Liver (tissue), 3 donors: ENCODE measurements at regions not wholly inside any gene's neighbourhood (a gene's known extent, or its start where the extent isn't known, plus 50 kb on each side); places are given as distances from the start of the nearest gene placed in this dataset.

Experiments used
- CTCF ChIP-seq: fragments of 150-350 bp; IDR thresholded peaks from 2 replicates; pipeline ENCODE4 v1.5.1; 2017; ENCODE audit warnings: improper control_type of control experiment, low read depth, low read length; ENCODE audit not compliant: missing input control
- EGR1 ChIP-seq, 2 donors: IDR thresholded peaks; 2 replicates each; pipeline ENCODE4 v1.6.1; 2016 to 2018; ENCODE audit warnings: antibody characterized with exemption in 2 of 2, low read depth in 2 of 2
- HNF4A ChIP-seq, 2 donors: conservative IDR thresholded peaks; 2 replicates each; pipeline ENCODE4 v1.6.1; 2016; ENCODE audit warnings: antibody characterized with exemption in 2 of 2, mild to moderate bottlenecking in 2 of 2
- JUND ChIP-seq, 2 donors: IDR thresholded peaks; 2 replicates each; pipeline ENCODE4 v1.6.1; 2016; ENCODE audit warnings: antibody characterized with exemption in 2 of 2
- MAX ChIP-seq: IDR thresholded peaks from 2 replicates; pipeline ENCODE4 v1.6.1; 2016; ENCODE audit warnings: antibody characterized with exemption
- NR2F2 ChIP-seq: IDR thresholded peaks from 2 replicates; pipeline ENCODE4 v1.6.1; 2016; ENCODE audit warnings: antibody characterized with exemption
- REST ChIP-seq: IDR thresholded peaks from 2 replicates; pipeline ENCODE4 v1.6.1; 2016; ENCODE audit warnings: antibody characterized with exemption, mild to moderate bottlenecking
- YY1 ChIP-seq: IDR thresholded peaks from 2 replicates; pipeline ENCODE4 v1.6.1; 2016; ENCODE audit warnings: antibody characterized with exemption, mild to moderate bottlenecking
- donor health status: healthy.
- donor health status: healthy.

- TF ChIP-seq CTCF (no peak), REST (no peak), JUND (IDR thresholded peaks at IDR 0.05) (no peak), NR2F2 (no peak), EGR1 (IDR thresholded peaks at IDR 0.05; ENCODE audit: low read depth in 2 of 2) (no peak), MAX (no peak), HNF4A (conservative IDR thresholded peaks at IDR 0.05) (no peak), YY1 (no peak)
Measured at GRCh38 chr3:83235180-83235814, 1473.9 kb upstream of the GBE1 start.
